H1 (cell line): ENCODE measurements at regions not wholly inside any gene's neighbourhood (a gene's known extent, or its start where the extent isn't known, plus 50 kb on each side); places are given as distances from the start of the nearest gene placed in this dataset.

Experiments
- CTCF ChIA-PET: fragments of 300-600 bp; sonication (Branson Sonifier 250); formaldehyde crosslinking; loops from one replicate; lab custom pipeline; 2021; ENCODE audit not compliant: partially characterized antibody; lab: Charles Lee
- POLR2A ChIA-PET: fragments of 300-600 bp; sonication (Branson Sonifier 250); formaldehyde crosslinking; loops from one replicate; lab custom pipeline; 2021; ENCODE audit warnings: inconsistent platforms; ENCODE audit not compliant: partially characterized antibody; lab: Charles Lee
- DNase-seq, 2 experiments: peaks; one replicate each; pipeline versions ENCODE4 v3.0.0 to v3.0.0-alpha.2; 2010 to 2022; ENCODE audit warnings: low spot score in 2 of 2, low read depth in 1 of 2, mixed read lengths in 1 of 2
- FAIRE-seq: peaks from 2 replicates; lab custom pipeline; 2011; peaks lifted over from hg19 to GRCh38; lab: Jason Lieb, UNC
- H2AFZ ChIP-seq: 2 replicates; pipeline ENCODE4 v1.8.1; 2012; ENCODE audit warnings: low read length, inconsistent platforms
- H2AK5ac ChIP-seq: 2 replicates; pipeline ENCODE4 v1.6.1; 2013; ENCODE audit warnings: low read depth, low read length
- H2BK120ac ChIP-seq: replicated peaks from 2 replicates; pipeline ENCODE3; 2013; ENCODE audit warnings: low read depth, low read length, inconsistent platforms
- H2BK12ac ChIP-seq: 2 replicates; pipeline ENCODE4 v1.6.1; 2013; ENCODE audit warnings: low read depth, low read length
- H2BK15ac ChIP-seq: 2 replicates; pipeline ENCODE4 v1.6.1; 2013; ENCODE audit warnings: low read length
- H2BK20ac ChIP-seq: 2 replicates; pipeline ENCODE4 v1.6.1; 2013; ENCODE audit warnings: low read length
- H2BK5ac ChIP-seq: 2 replicates; pipeline ENCODE4 v1.6.1; 2013; ENCODE audit warnings: low read depth, low read length
- H3K14ac ChIP-seq: 2 replicates; pipeline ENCODE4 v1.6.1; 2013; ENCODE audit warnings: inconsistent platforms; ENCODE audit not compliant: insufficient read length
- H3K18ac ChIP-seq: 2 replicates; pipeline ENCODE4 v1.6.1; 2013; ENCODE audit warnings: low read length; ENCODE audit errors: extremely low read depth
- H3K23ac ChIP-seq: 2 replicates; pipeline ENCODE4 v1.6.1; 2013; ENCODE audit warnings: inconsistent platforms; ENCODE audit not compliant: insufficient read length
- H3K23me2 ChIP-seq: 2 replicates; pipeline ENCODE4 v1.6.1; 2013; ENCODE audit warnings: low read depth, low read length
- H3K27ac ChIP-seq: 2 replicates; pipeline ENCODE4 v1.6.1; 2011; ENCODE audit warnings: low read depth, low read length, inconsistent platforms
- H3K27me3 ChIP-seq, 4 experiments: replicated peaks in 1 of 4; 1 replicate in 1 of 4; 2 replicates in 3 of 4; pipeline versions ENCODE4 v1.6.1 to v1.8.1; 2011 to 2013; ENCODE audit warnings: low read length in 3 of 4, mild to moderate bottlenecking in 3 of 4, inconsistent platforms in 2 of 4, mixed read lengths in 2 of 4, moderate library complexity in 1 of 4; ENCODE audit not compliant: control insufficient read depth in 3 of 4, insufficient read depth in 3 of 4; ENCODE audit errors: extremely low read depth in 1 of 4
- H3K36me3 ChIP-seq, 4 experiments: 2 replicates each; pipeline versions ENCODE4 v1.6.1 to v1.8.1; 2011 to 2013; ENCODE audit warnings: mild to moderate bottlenecking in 4 of 4, low read length in 3 of 4, moderate library complexity in 2 of 4, control low read depth in 1 of 4, inconsistent platforms in 1 of 4; ENCODE audit not compliant: insufficient read depth in 4 of 4, control insufficient read depth in 2 of 4
- H3K4ac ChIP-seq: replicated peaks from 2 replicates; pipeline ENCODE3; 2013; ENCODE audit warnings: low read length, low read depth, mixed read lengths, inconsistent platforms; ENCODE audit not compliant: insufficient read length
- H3K4me1 ChIP-seq, 4 experiments: replicated peaks in 1 of 4; 1 replicate in 1 of 4; 2 replicates in 3 of 4; pipeline versions ENCODE4 v1.6.1 to v1.8.1; 2011 to 2013; ENCODE audit warnings: low read length in 3 of 4, inconsistent platforms in 2 of 4, mixed read lengths in 1 of 4; ENCODE audit not compliant: insufficient read depth in 4 of 4, control insufficient read depth in 3 of 4
- H3K4me2 ChIP-seq, 2 experiments: 2 replicates each; pipeline versions ENCODE4 v1.6.1 to v1.8.1; 2011 to 2013; ENCODE audit warnings: low read depth in 2 of 2, low read length in 2 of 2, control low read depth in 1 of 2, inconsistent platforms in 1 of 2, mild to moderate bottlenecking in 1 of 2; ENCODE audit not compliant: insufficient read depth in 1 of 2
- H3K4me3 ChIP-seq, 4 experiments: fragments of 200-600, 300-600 bp in 1 of 4; sonication (generic), shearing (Covaris generic), sonication (Bioruptor Twin) in 1 of 4; 2 replicates each; pipeline versions ENCODE4 v1.5.1 to v1.8.1; 2011 to 2016; ENCODE audit warnings: low read length in 4 of 4, low read depth in 3 of 4, control low read depth in 2 of 4, inconsistent platforms in 2 of 4, mild to moderate bottlenecking in 2 of 4, mixed read lengths in 1 of 4, moderate library complexity in 1 of 4; ENCODE audit not compliant: insufficient read depth in 2 of 4; ENCODE audit errors: extremely low read depth in 1 of 4
- H3K56ac ChIP-seq: replicated peaks from 2 replicates; pipeline ENCODE3; 2013; ENCODE audit warnings: low read depth, mild to moderate bottlenecking, mixed read lengths, low read length, inconsistent platforms; ENCODE audit not compliant: insufficient read length
- H3K79me1 ChIP-seq: 2 replicates; pipeline ENCODE4 v1.6.1; 2013; ENCODE audit warnings: low read depth, low read length, control low read depth
- H3K79me2 ChIP-seq, 2 experiments: 2 replicates each; pipeline versions ENCODE4 v1.6.1 to v1.8.1; 2012 to 2013; ENCODE audit warnings: low read length in 2 of 2, mild to moderate bottlenecking in 2 of 2, inconsistent platforms in 1 of 2; ENCODE audit not compliant: insufficient read depth in 2 of 2, control insufficient read depth in 1 of 2
- H3K9ac ChIP-seq, 4 experiments: replicated peaks in 1 of 4; 1 replicate in 1 of 4; 2 replicates in 3 of 4; pipeline versions ENCODE4 v1.6.1 to v1.8.1; 2011 to 2013; ENCODE audit warnings: low read depth in 3 of 4, low read length in 3 of 4, control low read depth in 2 of 4, mild to moderate bottlenecking in 2 of 4, moderate library complexity in 2 of 4, inconsistent platforms in 1 of 4; ENCODE audit errors: extremely low read depth in 1 of 4
- H3K9me3 ChIP-seq, 2 experiments: 2 replicates each; pipeline versions ENCODE4 v1.6.1 to v1.8.1; 2012 to 2013; ENCODE audit warnings: mild to moderate bottlenecking in 2 of 2, moderate library complexity in 2 of 2, control low read depth in 1 of 2, inconsistent platforms in 1 of 2, low read depth in 1 of 2, low read length in 1 of 2, mixed read lengths in 1 of 2; ENCODE audit not compliant: insufficient read depth in 2 of 2
- H4K20me1 ChIP-seq, 2 experiments: replicated peaks in 1 of 2; 2 replicates each; pipeline versions ENCODE3 to v1.8.1; 2011 to 2013; ENCODE audit warnings: inconsistent platforms in 2 of 2, low read length in 2 of 2, mild to moderate bottlenecking in 1 of 2; ENCODE audit not compliant: insufficient read depth in 2 of 2, control insufficient read depth in 1 of 2
- H4K5ac ChIP-seq: 2 replicates; pipeline ENCODE4 v1.6.1; 2013; ENCODE audit warnings: low read length, low read depth, mixed read lengths, inconsistent platforms; ENCODE audit not compliant: insufficient read length
- H4K8ac ChIP-seq: 2 replicates; pipeline ENCODE4 v1.8.0; 2013; ENCODE audit warnings: mild to moderate bottlenecking, moderate library complexity, low read length, inconsistent platforms; ENCODE audit not compliant: insufficient read depth; ENCODE audit errors: extremely low read depth
- H4K91ac ChIP-seq: replicated peaks from 2 replicates; pipeline ENCODE3; 2013; ENCODE audit warnings: low read length, mixed read lengths, inconsistent platforms; ENCODE audit not compliant: insufficient read length
- ASH2L ChIP-seq: fragments of 200-600, 300-600 bp; sonication (generic); IDR thresholded peaks from one replicate; pipeline ENCODE4 v1.7.1; 2017; ENCODE audit warnings: low read length
- CHD1 ChIP-seq: IDR thresholded peaks from 2 replicates; pipeline ENCODE4 v1.6.1; 2012; ENCODE audit warnings: low read depth, low read length, improper control_type of control experiment
- CTCF ChIP-seq, 3 experiments: IDR thresholded peaks; 1 replicate in 2 of 3; 2 replicates in 1 of 3; pipeline versions ENCODE4 v1.5.1 to v1.6.1; 2011; ENCODE audit warnings: low read length in 3 of 3, mild to moderate bottlenecking in 3 of 3, inconsistent platforms in 2 of 3, low read depth in 1 of 3, moderate library complexity in 1 of 3; ENCODE audit not compliant: insufficient read depth in 1 of 3; ENCODE audit errors: control extremely low read depth in 1 of 3
- NANOG ChIP-seq: IDR thresholded peaks from 2 replicates; pipeline ENCODE4 v1.6.1; 2011; ENCODE audit warnings: low read length, low read depth, mild to moderate bottlenecking, inconsistent platforms; ENCODE audit not compliant: insufficient read depth, poor library complexity, severe bottlenecking
- RFX5 ChIP-seq: IDR thresholded peaks from 2 replicates; pipeline ENCODE4 v1.6.1; 2011; ENCODE audit warnings: low read depth, low read length, improper control_type of control experiment, borderline replicate concordance
- RNF2 ChIP-seq: fragments of 200-900, 300-1000 bp; sonication (generic); IDR thresholded peaks from 2 replicates; pipeline ENCODE4 v1.7.1; 2016; ENCODE audit warnings: borderline replicate concordance, low read depth, mild to moderate bottlenecking, antibody characterized with exemption, low read length; ENCODE audit not compliant: poor library complexity, severe bottlenecking; ENCODE audit errors: missing control alignments
- SIX5 ChIP-seq: IDR thresholded peaks from 2 replicates; pipeline ENCODE4 v1.6.1; 2011; ENCODE audit warnings: mild to moderate bottlenecking, low read depth, low read length
- TBP ChIP-seq: IDR thresholded peaks from 2 replicates; pipeline ENCODE4 v1.6.1; 2011; ENCODE audit warnings: low read depth, low read length, improper control_type of control experiment
- WGBS, 2 experiments: shearing (Covaris generic) in 1 of 2; methylation state at CpG; one replicate each; pipeline versions ENCODE4 v1.1.6 to v1.1.7; 2013 to 2015; ENCODE audit warnings: low lambda C conversion rate in 2 of 2, mixed read lengths in 2 of 2, inconsistent platforms in 1 of 2, low coverage in 1 of 2, missing lambda C conversion rate in 1 of 2; ENCODE audit not compliant: insufficient replicate concordance in 2 of 2, insufficient coverage in 1 of 2, insufficient read length in 1 of 2; ENCODE audit errors: extremely low coverage in 1 of 2, missing lambda C conversion rate in 1 of 2; 5-methylcytosine and 5-hydroxymethylcytosine counted together

GRCh38 chr3:132187746-132188145 lies 129.5 kb upstream of the ACP3 start:
- Histone ChIP-seq H4K20me1 (no peaks in the 10 kb centered on the region), H3K18ac (no peak overlapping the region), H3K9me3 (no peaks in the 10 kb centered on the region), H3K79me2 (no peaks in the 10 kb centered on the region), H2AFZ (no peak overlapping the region), H4K5ac (no peak overlapping the region), H4K8ac (no peak overlapping the region), H3K23ac (no peak overlapping the region), H3K4me3 (no peak overlapping the region), H3K27me3 (no peaks in the 10 kb centered on the region), H2BK20ac (no peak overlapping the region), H3K4me2 (no peak overlapping the region), H3K14ac (no peak overlapping the region), H3K27ac (no peak overlapping the region), H3K56ac (no peak overlapping the region), H3K23me2 (no peaks in the 10 kb centered on the region), H3K79me1 (no peaks in the 10 kb centered on the region), H3K4me1 (no peaks in the 10 kb centered on the region), H3K36me3 (no peaks in the 10 kb centered on the region), H2AK5ac (no peak overlapping the region), H3K9ac (no peak overlapping the region), H4K91ac (no peak overlapping the region), H3K4ac (no peak overlapping the region), H2BK5ac (no peak overlapping the region), H2BK12ac (no peak overlapping the region), H2BK15ac (no peak overlapping the region), H2BK120ac (no peak overlapping the region)
- WGBS, 2 experiments = 92% methylated on average over 2 of the region's 2 CpGs; no CpG with 5 or more reads in 1 of the 2 experiments
- no peak for FAIRE-seq
- no peak for DNase-seq
- ChIA-PET POLR2A (no interaction called here), CTCF (interaction anchor here (0.5 to 1.4 kb wide), 7 partner anchors 11 to 410 kb away, joined by 3 to 6 read pairs (median 3); partner anchors contain the start of gene CPNE4)
- TF ChIP-seq SIX5 = no peak
- TF ChIP-seq RNF2 = no peak
- no peak for TF ChIP-seq RFX5
- no peak for TF ChIP-seq TBP
- TF ChIP-seq CTCF (IDR thresholded peaks at IDR 0.05; ENCODE audit: control extremely low read depth in 1 of 3, insufficient read depth in 1 of 3, low read depth in 1 of 3, low read length in 3 of 3) = no peak
- no peak for TF ChIP-seq ASH2L
- no peak for TF ChIP-seq CHD1
- TF ChIP-seq NANOG = no peak
